ENCODE measurements at regions not wholly inside any gene's neighbourhood (a gene's known extent, or its start where the extent isn't known, plus 50 kb on each side); places are given as distances from the start of the nearest gene placed in this dataset.

DNA sequence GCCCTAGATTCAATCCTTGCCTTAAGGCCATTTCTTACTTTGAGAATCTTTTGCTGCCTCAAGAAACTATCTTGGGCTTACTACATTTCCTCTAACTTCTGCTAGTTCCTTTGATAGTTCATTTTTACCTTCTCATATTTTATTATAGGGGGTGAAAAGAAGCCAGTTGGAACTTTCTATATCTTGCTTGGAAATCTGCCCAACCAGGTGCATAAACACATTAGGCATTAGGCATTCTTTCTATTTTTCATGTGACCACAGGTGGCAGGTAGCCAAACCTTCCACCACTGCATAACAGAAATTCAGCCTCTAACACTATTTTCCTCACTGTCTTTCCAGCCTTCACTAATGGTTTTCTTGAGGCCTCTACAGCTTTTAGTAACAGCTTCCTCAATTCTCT is 300.0 kb upstream of the SP8 start:
- Histone ChIP-seq H3K27me3 (ENCODE audit: control insufficient read depth in 1 of 2, insufficient read depth in 2 of 2, low read length in 2 of 2) (no peaks in the 10 kb centered on the region), H3K9ac (ENCODE audit: low read length in 2 of 2) (no peak overlapping the region), H3K36me3 (ENCODE audit: control insufficient read depth in 2 of 2, insufficient read depth in 2 of 2, low read length in 2 of 2) (no peaks in the 10 kb centered on the region), H3K9me3 (ENCODE audit: control insufficient read depth in 2 of 2, low read length in 2 of 2) (no peaks in the 10 kb centered on the region), H3K4me1 (ENCODE audit: control insufficient read depth, insufficient read depth, low read length) (no peaks in the 10 kb centered on the region), H3K4me3 (ENCODE audit: low read length in 2 of 2) (no peak overlapping the region), H3K27ac (ENCODE audit: low read length) (no peak overlapping the region)

DNA sequence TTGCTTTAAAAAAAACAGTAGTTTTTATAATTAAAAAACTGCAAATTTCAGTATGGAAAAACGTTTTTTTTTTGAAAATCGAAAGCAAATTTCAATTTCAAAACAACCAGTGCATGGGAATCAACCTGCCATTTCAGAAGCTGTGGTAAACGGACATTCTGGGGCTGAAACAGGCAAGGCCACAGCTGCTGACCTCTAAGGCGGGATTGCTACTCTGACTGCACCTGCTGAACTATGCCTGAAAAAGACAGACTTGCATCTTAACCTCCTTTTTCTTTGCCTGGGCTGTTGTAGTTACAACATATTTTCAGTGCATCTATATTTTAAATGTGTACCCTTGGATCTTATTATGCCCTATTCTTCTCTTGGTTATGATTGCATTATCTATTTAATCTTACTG is 303.0 kb upstream of the SP8 start:
- Histone ChIP-seq H3K4me1 (ENCODE audit: control insufficient read depth, insufficient read depth, low read length) (no peaks in the 10 kb centered on the region), H3K27me3 (ENCODE audit: control insufficient read depth in 1 of 2, insufficient read depth in 2 of 2, low read length in 2 of 2) (no peaks in the 10 kb centered on the region), H3K27ac (ENCODE audit: low read length) (no peak overlapping the region), H3K9me3 (ENCODE audit: control insufficient read depth in 2 of 2, low read length in 2 of 2) (no peaks in the 10 kb centered on the region), H3K4me3 (ENCODE audit: low read length in 2 of 2) (no peak overlapping the region), H3K36me3 (ENCODE audit: control insufficient read depth in 2 of 2, insufficient read depth in 2 of 2, low read length in 2 of 2) (no peaks in the 10 kb centered on the region), H3K9ac (ENCODE audit: low read length in 2 of 2) (no peak overlapping the region)

DNA sequence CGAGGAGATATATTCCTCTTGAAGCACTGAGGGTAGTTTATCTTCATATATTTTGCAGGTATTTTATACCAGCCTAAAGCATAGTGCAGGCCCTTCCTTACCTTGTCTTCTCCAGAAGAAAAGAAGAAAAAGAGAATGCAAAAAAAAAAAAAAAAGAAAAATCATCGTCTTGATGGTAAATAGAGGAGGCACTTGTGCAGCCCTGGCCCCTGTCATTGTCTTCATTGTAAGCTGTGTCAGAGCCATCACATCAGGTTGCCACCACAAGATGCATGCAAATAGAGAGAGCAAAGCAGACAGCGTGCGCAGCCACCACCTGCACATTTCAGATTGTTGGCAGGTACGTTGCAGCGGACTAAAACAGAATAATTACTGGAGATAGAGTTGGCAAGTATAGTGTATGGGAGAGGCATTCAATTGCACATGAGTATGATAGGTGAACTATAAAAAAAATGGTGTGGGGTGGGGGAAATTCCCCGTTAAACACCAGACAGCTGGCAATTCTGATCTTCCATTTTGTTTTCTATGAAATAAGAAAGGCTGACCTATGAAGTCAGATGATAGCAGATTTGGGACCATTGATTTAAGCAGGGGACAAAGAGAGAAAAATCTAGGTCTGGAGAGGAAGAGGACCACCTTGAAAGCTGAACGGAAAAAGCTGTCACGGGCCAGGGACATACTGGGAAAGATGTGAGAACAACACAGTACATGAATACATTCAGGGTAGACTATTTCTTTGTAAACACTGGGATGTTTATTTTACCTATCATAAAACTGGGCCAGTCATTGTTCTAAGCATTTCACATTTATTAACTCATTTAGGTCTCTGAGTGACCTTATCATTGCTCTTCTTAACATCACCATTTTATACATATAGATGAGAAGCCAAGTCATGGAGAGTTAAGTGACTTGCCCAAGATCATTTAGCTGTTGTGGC is 306.3 kb upstream of the SP8 start:
- Histone ChIP-seq H3K9me3 (ENCODE audit: control insufficient read depth in 2 of 2, low read length in 2 of 2) (no peaks in the 10 kb centered on the region), H3K4me1 (ENCODE audit: control insufficient read depth, insufficient read depth, low read length) (no peaks in the 10 kb centered on the region), H3K4me3 (ENCODE audit: low read length in 2 of 2) (no peak overlapping the region), H3K27ac (ENCODE audit: low read length) (no peak overlapping the region), H3K27me3 (ENCODE audit: control insufficient read depth in 1 of 2, insufficient read depth in 2 of 2, low read length in 2 of 2) (no peaks in the 10 kb centered on the region), H3K9ac (ENCODE audit: low read length in 2 of 2) (no peak overlapping the region), H3K36me3 (ENCODE audit: control insufficient read depth in 2 of 2, insufficient read depth in 2 of 2, low read length in 2 of 2) (no peaks in the 10 kb centered on the region)

DNA sequence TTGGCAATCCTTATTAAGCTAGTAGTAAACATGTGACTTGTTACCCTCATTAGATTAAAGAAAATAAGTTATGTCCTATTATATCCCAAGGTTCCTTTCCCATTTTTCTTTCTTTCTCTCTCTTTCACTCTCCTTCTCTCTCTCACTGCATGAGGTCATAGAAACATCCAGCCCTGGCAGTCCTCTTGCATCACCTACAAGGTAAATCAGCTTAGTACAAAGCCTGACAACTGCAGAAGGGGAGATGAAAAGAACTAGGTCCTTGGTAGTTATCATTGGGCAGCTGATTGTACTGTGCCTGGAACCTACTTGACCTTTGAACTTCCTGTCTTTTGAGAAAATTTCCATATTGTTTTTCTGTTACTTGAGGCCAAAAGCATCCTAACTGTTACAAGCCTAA is 307.9 kb upstream of the SP8 start:
- Histone ChIP-seq H3K4me3 (ENCODE audit: low read length in 2 of 2) (no peak overlapping the region), H3K9me3 (ENCODE audit: control insufficient read depth in 2 of 2, low read length in 2 of 2) (no peaks in the 10 kb centered on the region), H3K36me3 (ENCODE audit: control insufficient read depth in 2 of 2, insufficient read depth in 2 of 2, low read length in 2 of 2) (no peaks in the 10 kb centered on the region), H3K9ac (ENCODE audit: low read length in 2 of 2) (no peak overlapping the region), H3K4me1 (ENCODE audit: control insufficient read depth, insufficient read depth, low read length) (no peaks in the 10 kb centered on the region), H3K27ac (ENCODE audit: low read length) (no peak overlapping the region), H3K27me3 (ENCODE audit: control insufficient read depth in 1 of 2, insufficient read depth in 2 of 2, low read length in 2 of 2) (no peaks in the 10 kb centered on the region)

DNA sequence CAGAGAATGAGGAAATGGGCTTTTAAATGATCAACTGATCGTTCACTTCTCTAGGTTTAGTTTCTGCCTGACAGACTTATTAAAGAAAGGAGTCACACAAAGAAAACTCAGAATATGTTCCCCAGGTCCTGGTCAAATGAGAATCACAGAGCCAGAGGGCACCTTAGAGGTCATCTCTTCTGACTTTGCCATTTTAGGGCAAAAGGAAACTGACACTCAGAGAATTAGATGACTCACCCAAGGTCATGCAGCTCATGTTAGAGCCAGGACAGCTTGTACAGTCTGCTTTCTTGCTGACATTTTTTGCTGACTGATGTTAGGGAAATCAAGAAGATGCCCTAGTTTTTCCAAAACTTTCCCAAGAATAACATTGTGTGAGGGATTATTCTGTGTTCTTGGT is 312.7 kb upstream of the SP8 start:
- Histone ChIP-seq H3K9me3 (ENCODE audit: control insufficient read depth in 2 of 2, low read length in 2 of 2) (no peaks in the 10 kb centered on the region), H3K36me3 (ENCODE audit: control insufficient read depth in 2 of 2, insufficient read depth in 2 of 2, low read length in 2 of 2) (no peaks in the 10 kb centered on the region), H3K9ac (ENCODE audit: low read length in 2 of 2) (no peak overlapping the region), H3K4me1 (ENCODE audit: control insufficient read depth, insufficient read depth, low read length) (no peaks in the 10 kb centered on the region), H3K27me3 (ENCODE audit: control insufficient read depth in 1 of 2, insufficient read depth in 2 of 2, low read length in 2 of 2) (no peaks in the 10 kb centered on the region), H3K27ac (ENCODE audit: low read length) (no peak overlapping the region), H3K4me3 (ENCODE audit: low read length in 2 of 2) (no peak overlapping the region)

DNA sequence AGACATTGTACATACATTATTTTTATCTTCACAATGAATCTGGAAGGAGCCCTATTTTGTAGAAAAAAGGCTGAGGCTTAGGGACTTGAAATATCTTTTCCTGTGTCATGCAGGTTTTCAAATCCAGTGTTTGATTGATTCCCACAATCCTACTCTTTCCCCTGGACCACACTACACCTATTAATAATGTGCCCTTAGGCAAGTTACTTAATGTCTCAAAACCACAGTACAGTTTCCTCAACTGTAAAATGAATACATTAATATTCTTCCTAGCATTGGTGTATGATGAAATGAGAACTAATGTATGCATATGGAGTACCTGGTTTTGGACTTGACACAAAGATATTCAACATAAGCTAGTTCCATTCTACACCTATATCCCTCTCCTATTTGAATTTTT is 313.3 kb upstream of the SP8 start:
- no peaks in the 10 kb centered on the region for H3K4me1 ChIP-seq (ENCODE audit: control insufficient read depth, insufficient read depth, low read length)
- no peak overlapping the region for H3K9ac ChIP-seq (ENCODE audit: low read length in 2 of 2)
- H3K4me3 ChIP-seq (ENCODE audit: low read length in 2 of 2): no peak overlapping the region
- no peak overlapping the region for H3K27ac ChIP-seq (ENCODE audit: low read length)
- no peaks in the 10 kb centered on the region for H3K9me3 ChIP-seq (ENCODE audit: control insufficient read depth in 2 of 2, low read length in 2 of 2)
- H3K36me3 ChIP-seq (ENCODE audit: control insufficient read depth in 2 of 2, insufficient read depth in 2 of 2, low read length in 2 of 2): no peaks in the 10 kb centered on the region
- no peaks in the 10 kb centered on the region for H3K27me3 ChIP-seq (ENCODE audit: control insufficient read depth in 1 of 2, insufficient read depth in 2 of 2, low read length in 2 of 2)

DNA sequence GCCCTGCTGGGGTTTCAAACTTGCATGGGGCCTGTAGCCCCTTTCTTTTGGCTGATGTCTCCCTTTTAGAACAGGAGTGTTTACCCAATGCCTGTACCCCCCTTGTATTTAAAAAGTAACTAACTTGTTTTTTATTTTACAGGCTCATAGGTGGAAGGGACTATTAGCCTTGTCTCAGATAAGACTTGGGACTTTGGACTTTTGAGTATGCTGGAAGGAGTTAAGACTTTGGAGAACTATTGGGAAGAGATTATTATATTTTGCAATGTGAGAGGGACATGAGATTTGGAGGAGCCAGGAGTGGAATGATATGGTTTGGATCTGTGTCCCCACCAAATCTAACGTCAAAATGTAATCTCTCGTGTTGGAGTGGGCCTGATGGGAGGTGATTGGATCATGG is 314.9 kb upstream of the SP8 start:
- Histone ChIP-seq H3K9me3 (ENCODE audit: control insufficient read depth in 2 of 2, low read length in 2 of 2) (no peaks in the 10 kb centered on the region), H3K4me3 (ENCODE audit: low read length in 2 of 2) (no peak overlapping the region), H3K27me3 (ENCODE audit: control insufficient read depth in 1 of 2, insufficient read depth in 2 of 2, low read length in 2 of 2) (no peaks in the 10 kb centered on the region), H3K9ac (ENCODE audit: low read length in 2 of 2) (no peak overlapping the region), H3K4me1 (ENCODE audit: control insufficient read depth, insufficient read depth, low read length) (no peaks in the 10 kb centered on the region), H3K27ac (ENCODE audit: low read length) (no peak overlapping the region), H3K36me3 (ENCODE audit: control insufficient read depth in 2 of 2, insufficient read depth in 2 of 2, low read length in 2 of 2) (no peaks in the 10 kb centered on the region)

DNA sequence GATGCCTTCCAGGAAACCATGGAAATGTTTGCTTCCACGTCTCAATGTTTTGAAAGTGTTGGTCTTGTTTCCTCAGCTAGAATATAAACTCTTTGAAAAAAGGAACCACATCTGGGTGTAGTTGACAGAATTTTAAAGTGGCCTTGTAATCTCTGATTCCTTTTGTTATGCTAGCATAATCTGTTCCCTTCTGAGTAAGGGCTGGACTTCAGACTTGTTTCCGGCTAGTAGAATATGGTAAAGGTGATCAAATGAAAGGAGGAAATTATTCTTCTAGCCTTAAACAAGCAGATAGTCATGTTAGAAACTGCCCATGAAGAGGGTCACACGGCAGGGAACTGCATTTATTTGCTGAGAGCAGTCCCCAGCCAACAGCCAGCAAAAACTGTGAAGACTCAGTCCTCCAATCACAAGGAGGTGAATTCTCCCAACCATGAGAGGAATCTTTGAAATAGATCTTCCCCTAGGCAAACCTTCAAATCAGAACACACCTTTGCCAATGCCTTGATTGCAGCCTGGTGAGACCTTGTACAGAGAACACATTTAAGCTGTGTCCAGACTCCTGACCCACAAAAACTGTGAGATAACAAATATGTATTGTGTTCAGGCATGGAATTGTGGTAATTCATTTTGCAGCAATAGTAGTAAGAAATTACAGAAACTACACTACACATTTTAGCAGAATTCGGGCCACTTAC is 316.9 kb upstream of the SP8 start:
- Histone ChIP-seq H3K27ac (ENCODE audit: low read length) (no peak overlapping the region), H3K9ac (ENCODE audit: low read length in 2 of 2) (no peak overlapping the region)

DNA sequence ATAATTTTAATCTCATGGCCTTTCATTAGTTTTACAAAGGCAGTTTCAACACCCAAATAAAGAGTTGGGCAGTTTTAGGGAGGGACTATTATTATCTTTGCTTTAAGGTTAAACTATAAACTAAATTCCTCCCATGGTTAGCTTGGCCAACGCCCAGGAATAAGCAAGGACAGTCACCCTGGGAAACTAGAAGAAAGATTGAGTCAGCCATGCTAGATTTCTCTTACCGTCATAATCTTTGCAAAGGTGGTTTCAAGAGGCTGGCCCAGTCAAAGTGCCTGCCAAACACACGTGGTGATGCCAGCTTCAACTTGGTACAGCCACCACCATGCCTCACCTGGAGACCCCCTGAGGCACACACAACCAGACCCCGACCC is 317.4 kb upstream of the SP8 start:
- Histone ChIP-seq H3K27me3 (ENCODE audit: control insufficient read depth in 1 of 2, insufficient read depth in 2 of 2, low read length in 2 of 2) (no peaks in the 10 kb centered on the region), H3K9ac (ENCODE audit: low read length in 2 of 2) (no peak overlapping the region), H3K36me3 (ENCODE audit: control insufficient read depth in 2 of 2, insufficient read depth in 2 of 2, low read length in 2 of 2) (no peaks in the 10 kb centered on the region), H3K4me1 (ENCODE audit: control insufficient read depth, insufficient read depth, low read length) (no peaks in the 10 kb centered on the region), H3K4me3 (ENCODE audit: low read length in 2 of 2) (no peak overlapping the region), H3K9me3 (ENCODE audit: control insufficient read depth in 2 of 2, low read length in 2 of 2) (no peaks in the 10 kb centered on the region), H3K27ac (ENCODE audit: low read length) (no peak overlapping the region)

More for the DNA sequence above, 316.9 kb upstream of the SP8 start:
- H3K4me1 ChIP-seq (ENCODE audit: control insufficient read depth, insufficient read depth, low read length): no peaks in the 10 kb centered on the region
- no peaks in the 10 kb centered on the region for H3K27me3 ChIP-seq (ENCODE audit: control insufficient read depth in 1 of 2, insufficient read depth in 2 of 2, low read length in 2 of 2)
- H3K4me3 ChIP-seq (ENCODE audit: low read length in 2 of 2): no peak overlapping the region
- H3K36me3 ChIP-seq (ENCODE audit: control insufficient read depth in 2 of 2, insufficient read depth in 2 of 2, low read length in 2 of 2): no peaks in the 10 kb centered on the region
- no peaks in the 10 kb centered on the region for H3K9me3 ChIP-seq (ENCODE audit: control insufficient read depth in 2 of 2, low read length in 2 of 2)

DNA sequence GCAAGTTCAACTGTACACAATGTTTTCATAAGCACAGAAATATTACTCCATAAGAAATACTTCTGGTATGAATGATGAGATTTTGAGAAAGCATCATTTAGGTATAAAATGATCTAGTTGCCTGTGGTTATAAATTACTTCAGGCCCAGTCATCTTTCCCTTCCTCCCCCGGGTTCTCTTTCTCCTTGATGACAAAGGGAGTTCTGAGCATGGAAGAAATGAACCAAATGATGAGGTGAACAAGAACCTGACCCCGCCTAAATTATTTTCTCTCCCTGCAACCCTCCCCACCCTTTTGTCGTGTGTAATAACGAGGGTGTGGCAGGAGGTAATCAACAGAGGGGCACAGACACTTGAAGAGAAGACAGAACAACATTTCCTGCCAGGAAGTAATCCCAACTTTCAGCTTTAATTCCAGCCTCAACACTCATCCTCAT is 319.6 kb upstream of the SP8 start:
- Histone ChIP-seq H3K4me1 (ENCODE audit: control insufficient read depth, insufficient read depth, low read length) (no peaks in the 10 kb centered on the region), H3K27ac (ENCODE audit: low read length) (no peak overlapping the region), H3K36me3 (ENCODE audit: control insufficient read depth in 2 of 2, insufficient read depth in 2 of 2, low read length in 2 of 2) (no peaks in the 10 kb centered on the region)

DNA sequence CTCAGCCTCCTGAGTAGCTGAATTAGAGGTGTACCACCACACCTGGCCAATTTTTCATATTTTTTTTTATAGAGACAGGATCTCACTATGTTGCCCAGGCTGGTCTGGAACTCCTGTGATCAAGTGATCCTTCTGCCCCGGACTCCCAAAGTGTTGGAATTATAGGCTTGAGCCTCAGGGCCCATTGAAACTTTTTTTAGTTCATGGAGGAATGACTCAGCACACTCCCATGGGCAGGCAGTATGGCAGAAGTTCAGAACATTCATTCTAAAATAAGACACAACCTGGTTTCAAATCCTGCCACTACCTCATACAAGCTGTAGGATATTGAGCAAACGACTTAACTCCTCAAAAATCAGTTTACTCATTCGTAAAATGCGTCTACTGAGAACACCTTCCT is 320.4 kb upstream of the SP8 start:
- Histone ChIP-seq H3K4me3 (ENCODE audit: low read length in 2 of 2) (no peak overlapping the region), H3K4me1 (ENCODE audit: control insufficient read depth, insufficient read depth, low read length) (no peaks in the 10 kb centered on the region), H3K27ac (ENCODE audit: low read length) (no peak overlapping the region), H3K9ac (ENCODE audit: low read length in 2 of 2) (no peak overlapping the region), H3K36me3 (ENCODE audit: control insufficient read depth in 2 of 2, insufficient read depth in 2 of 2, low read length in 2 of 2) (no peaks in the 10 kb centered on the region), H3K9me3 (ENCODE audit: control insufficient read depth in 2 of 2, low read length in 2 of 2) (no peaks in the 10 kb centered on the region), H3K27me3 (ENCODE audit: control insufficient read depth in 1 of 2, insufficient read depth in 2 of 2, low read length in 2 of 2) (no peaks in the 10 kb centered on the region)

More for the DNA sequence above, 319.6 kb upstream of the SP8 start:
- H3K27me3 ChIP-seq (ENCODE audit: control insufficient read depth in 1 of 2, insufficient read depth in 2 of 2, low read length in 2 of 2): no peaks in the 10 kb centered on the region
- H3K9ac ChIP-seq (ENCODE audit: low read length in 2 of 2): no peak overlapping the region
- H3K4me3 ChIP-seq (ENCODE audit: low read length in 2 of 2): no peak overlapping the region
- H3K9me3 ChIP-seq (ENCODE audit: control insufficient read depth in 2 of 2, low read length in 2 of 2): no peaks in the 10 kb centered on the region

Data from stomach smooth muscle (tissue), 2 donors.